ENCODE measurements at regions not wholly inside any gene's neighbourhood (a gene's known extent, or its start where the extent isn't known, plus 50 kb on each side); places are given as distances from the start of the nearest gene placed in this dataset.

DNA sequence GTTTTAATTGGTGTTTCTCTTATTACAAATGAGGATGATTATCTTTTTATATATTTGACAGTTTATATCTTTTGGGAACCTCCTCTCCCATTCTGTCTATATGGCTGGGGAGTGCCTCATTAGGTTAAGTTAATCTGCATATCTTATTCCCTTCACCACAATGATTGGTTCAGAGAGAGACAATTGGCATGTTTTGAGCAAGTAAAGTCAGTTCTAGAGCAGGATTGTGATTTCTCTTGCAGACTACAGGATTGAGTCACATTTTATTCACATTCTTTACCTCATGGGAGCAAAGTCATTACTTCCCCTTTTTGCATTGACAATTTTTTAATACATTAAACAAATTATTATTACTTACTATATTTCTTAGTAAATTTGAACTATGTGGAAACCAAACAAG, 345.6 kb downstream of the MDFIC start:
- TF ChIP-seq EP300 (IDR thresholded peaks at IDR 0.05) (no peak), CTCF (IDR thresholded peaks at IDR 0.05) (no peak), POLR2A (IDR thresholded peaks at IDR 0.05) (no peak)

All from ovary (tissue), 3 donors.